BLaER1 (cell line): ENCODE measurements at regions not wholly inside any gene's neighbourhood (a gene's known extent, or its start where the extent isn't known, plus 50 kb on each side); places are given as distances from the start of the nearest gene placed in this dataset.

Experiments used
- H3K27ac ChIP-seq: shearing (Covaris generic); formaldehyde crosslinking; 2 replicates; pipeline ENCODE4 v1.8.1; 2022
- H3K27me3 ChIP-seq: shearing (Covaris generic); formaldehyde crosslinking; 2 replicates; pipeline ENCODE4 v1.8.1; 2022
- H3K36me3 ChIP-seq: shearing (Covaris generic); formaldehyde crosslinking; 2 replicates; pipeline ENCODE4 v1.8.1; 2022
- H3K4me1 ChIP-seq: shearing (Covaris generic); formaldehyde crosslinking; 2 replicates; pipeline ENCODE4 v1.8.1; 2022
- H3K4me2 ChIP-seq: shearing (Covaris generic); formaldehyde crosslinking; 2 replicates; pipeline ENCODE4 v1.8.1; 2022
- H3K4me3 ChIP-seq: shearing (Covaris generic); formaldehyde crosslinking; 2 replicates; pipeline ENCODE4 v1.8.1; 2022
- H3K9ac ChIP-seq: shearing (Covaris generic); formaldehyde crosslinking; 2 replicates; pipeline ENCODE4 v1.8.1; 2022
- H3K9me3 ChIP-seq: shearing (Covaris generic); formaldehyde crosslinking; 2 replicates; pipeline ENCODE4 v1.8.1; 2022
- H4K20me1 ChIP-seq: shearing (Covaris generic); formaldehyde crosslinking; 2 replicates; pipeline ENCODE4 v1.8.1; 2022
- Cebpa-rat ChIP-seq: shearing (Covaris generic); IDR thresholded peaks from 2 replicates; pipeline ENCODE4 v1.8.1; 2022

- H3K9me3 ChIP-seq: no peaks in the 10 kb centered on the region
- H4K20me1 ChIP-seq: no peaks in the 10 kb centered on the region
- TF ChIP-seq Cebpa-rat: no peak
- no peak overlapping the region for H3K4me3 ChIP-seq
- H3K4me1 ChIP-seq: peaks cover 39% of the 10 kb centered on the region
- no peaks in the 10 kb centered on the region for H3K27me3 ChIP-seq
- no peak overlapping the region for H3K4me2 ChIP-seq
- H3K27ac ChIP-seq: no peak overlapping the region
- H3K9ac ChIP-seq: no peak overlapping the region
- no peaks in the 10 kb centered on the region for H3K36me3 ChIP-seq
These were observed 50.1 kb upstream of the SPTBN1 start for GRCh38 chr2:54406031-54406430.
